HEK293 (cell line): ENCODE measurements at regions not wholly inside any gene's neighbourhood (a gene's known extent, or its start where the extent isn't known, plus 50 kb on each side); places are given as distances from the start of the nearest gene placed in this dataset.
A peak's percentile ranks its signal among the peaks of the same experiment; 100 is the strongest.

ENCODE experiments used
- CTCF ChIA-PET: fragments of 350-600 bp; formaldehyde crosslinking; extraction: SDS; loops from one replicate; lab custom pipeline; 2021; ENCODE audit warnings: antibody characterized with exemption; lab: Yijun Ruan, JAX
- POLR2A ChIA-PET: fragments of 300-600 bp; formaldehyde crosslinking; extraction: SDS; loops from one replicate; lab custom pipeline; 2020; ENCODE audit warnings: antibody characterized with exemption, inconsistent platforms; lab: Yijun Ruan, JAX
- H3K27ac ChIP-seq: fragments of 200-500 bp; sonication (Bioruptor generic); 2 replicates; pipeline ENCODE4 v1.5.1; 2014; ENCODE audit warnings: low read depth, low read length, control low read depth, inconsistent platforms; ENCODE audit errors: extremely low read depth
- H3K36me3 ChIP-seq, 2 experiments: fragments of 200-500 bp in 1 of 2; sonication (Bioruptor generic) in 1 of 2; 1 replicate in 1 of 2; 2 replicates in 1 of 2; pipeline ENCODE4 v1.5.1; 2014 to 2017; ENCODE audit warnings: inconsistent platforms in 2 of 2, low read length in 2 of 2; ENCODE audit not compliant: control insufficient read depth in 2 of 2, insufficient read depth in 1 of 2
- H3K4me1 ChIP-seq: fragments of 200-500 bp; sonication (Bioruptor generic); 2 replicates; pipeline ENCODE4 v1.5.1; 2014; ENCODE audit warnings: mild to moderate bottlenecking, low read length, inconsistent platforms; ENCODE audit not compliant: control insufficient read depth, insufficient read depth
- H3K4me3 ChIP-seq: 2 replicates; pipeline ENCODE4 v1.5.1; 2011; ENCODE audit warnings: low read depth, mild to moderate bottlenecking, control low read depth, low read length, moderate library complexity
- H3K9me3 ChIP-seq: fragments of 200-500 bp; sonication (Bioruptor generic); 2 replicates; pipeline ENCODE4 v1.5.1; 2014; ENCODE audit warnings: low read depth, low read length, inconsistent platforms; ENCODE audit not compliant: control insufficient read depth, insufficient read depth
- MYNN ChIP-seq: fragments of 450-650 bp; formaldehyde crosslinking; IDR thresholded peaks from 2 replicates; pipeline ENCODE4 v1.5.1; 2016; ENCODE audit warnings: missing biosample characterization, missing genetic modification characterization, borderline replicate concordance
- ZBTB48 ChIP-seq: fragments of 450-650 bp; formaldehyde crosslinking; IDR thresholded peaks from 2 replicates; pipeline ENCODE4 v1.5.1; 2016; ENCODE audit warnings: missing biosample characterization, missing genetic modification characterization
- ZNF10 ChIP-seq: fragments of 450-650 bp; formaldehyde crosslinking; IDR thresholded peaks from 2 replicates; pipeline ENCODE4 v1.5.1; 2017; ENCODE audit warnings: missing biosample characterization, missing genetic modification characterization
- ZNF2 ChIP-seq: fragments of 450-650 bp; formaldehyde crosslinking; IDR thresholded peaks from 2 replicates; pipeline ENCODE4 v1.5.1; 2016; ENCODE audit warnings: missing biosample characterization, missing genetic modification characterization
- ZNF654 ChIP-seq: fragments of 450-650 bp; formaldehyde crosslinking; IDR thresholded peaks from 2 replicates; pipeline ENCODE4 v1.5.1; 2016; ENCODE audit warnings: low read depth, missing biosample characterization, missing genetic modification characterization
- TF ChIP-seq, protein P1 (sequence below): fragments of 450-650 bp; formaldehyde crosslinking; IDR thresholded peaks from 2 replicates; pipeline ENCODE4 v1.5.1; 2016; ENCODE audit warnings: missing biosample characterization, missing genetic modification characterization, borderline replicate concordance
- TF ChIP-seq, protein P2 (sequence below): fragments of 450-650 bp; formaldehyde crosslinking; IDR thresholded peaks from 2 replicates; pipeline ENCODE4 v1.5.1; 2016; ENCODE audit warnings: missing biosample characterization, missing genetic modification characterization
- TF ChIP-seq, protein P3 (sequence below): fragments of 450-650 bp; formaldehyde crosslinking; IDR thresholded peaks from 2 replicates; pipeline ENCODE4 v1.5.1; 2016; ENCODE audit warnings: missing biosample characterization, missing genetic modification characterization
- TF ChIP-seq, protein P4 (sequence below): fragments of 450-650 bp; formaldehyde crosslinking; IDR thresholded peaks from 2 replicates; pipeline ENCODE4 v1.5.1; 2017; ENCODE audit warnings: missing biosample characterization, missing genetic modification characterization
- TF ChIP-seq, protein P5 (sequence below): fragments of 450-650 bp; formaldehyde crosslinking; IDR thresholded peaks from 2 replicates; pipeline ENCODE4 v1.5.1; 2017; ENCODE audit warnings: missing biosample characterization, missing genetic modification characterization

DNA sequence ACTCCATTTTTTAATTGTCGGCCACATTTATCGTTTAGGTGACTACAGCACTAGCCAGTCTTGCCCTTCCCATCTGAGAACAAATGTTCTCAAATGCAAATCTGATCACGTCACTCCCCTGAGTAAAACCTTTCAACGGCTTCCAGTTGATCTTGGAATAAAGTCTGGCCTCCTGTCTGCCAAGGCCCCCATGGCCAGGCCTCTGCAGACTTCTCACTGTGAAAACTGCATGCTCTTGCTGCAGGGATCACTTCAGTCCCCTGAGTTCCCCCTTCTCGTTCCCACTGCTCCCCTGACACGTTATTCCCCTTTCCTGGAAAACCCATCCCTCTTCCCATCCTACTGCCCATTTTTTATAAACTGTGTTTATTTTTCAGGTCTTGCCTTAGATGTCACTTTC lies 124.1 kb upstream of the NEBL start:
- no peak for TF ChIP-seq ZBTB48 (tag by site-specific recombination)
- TF ChIP-seq, protein P1, sequence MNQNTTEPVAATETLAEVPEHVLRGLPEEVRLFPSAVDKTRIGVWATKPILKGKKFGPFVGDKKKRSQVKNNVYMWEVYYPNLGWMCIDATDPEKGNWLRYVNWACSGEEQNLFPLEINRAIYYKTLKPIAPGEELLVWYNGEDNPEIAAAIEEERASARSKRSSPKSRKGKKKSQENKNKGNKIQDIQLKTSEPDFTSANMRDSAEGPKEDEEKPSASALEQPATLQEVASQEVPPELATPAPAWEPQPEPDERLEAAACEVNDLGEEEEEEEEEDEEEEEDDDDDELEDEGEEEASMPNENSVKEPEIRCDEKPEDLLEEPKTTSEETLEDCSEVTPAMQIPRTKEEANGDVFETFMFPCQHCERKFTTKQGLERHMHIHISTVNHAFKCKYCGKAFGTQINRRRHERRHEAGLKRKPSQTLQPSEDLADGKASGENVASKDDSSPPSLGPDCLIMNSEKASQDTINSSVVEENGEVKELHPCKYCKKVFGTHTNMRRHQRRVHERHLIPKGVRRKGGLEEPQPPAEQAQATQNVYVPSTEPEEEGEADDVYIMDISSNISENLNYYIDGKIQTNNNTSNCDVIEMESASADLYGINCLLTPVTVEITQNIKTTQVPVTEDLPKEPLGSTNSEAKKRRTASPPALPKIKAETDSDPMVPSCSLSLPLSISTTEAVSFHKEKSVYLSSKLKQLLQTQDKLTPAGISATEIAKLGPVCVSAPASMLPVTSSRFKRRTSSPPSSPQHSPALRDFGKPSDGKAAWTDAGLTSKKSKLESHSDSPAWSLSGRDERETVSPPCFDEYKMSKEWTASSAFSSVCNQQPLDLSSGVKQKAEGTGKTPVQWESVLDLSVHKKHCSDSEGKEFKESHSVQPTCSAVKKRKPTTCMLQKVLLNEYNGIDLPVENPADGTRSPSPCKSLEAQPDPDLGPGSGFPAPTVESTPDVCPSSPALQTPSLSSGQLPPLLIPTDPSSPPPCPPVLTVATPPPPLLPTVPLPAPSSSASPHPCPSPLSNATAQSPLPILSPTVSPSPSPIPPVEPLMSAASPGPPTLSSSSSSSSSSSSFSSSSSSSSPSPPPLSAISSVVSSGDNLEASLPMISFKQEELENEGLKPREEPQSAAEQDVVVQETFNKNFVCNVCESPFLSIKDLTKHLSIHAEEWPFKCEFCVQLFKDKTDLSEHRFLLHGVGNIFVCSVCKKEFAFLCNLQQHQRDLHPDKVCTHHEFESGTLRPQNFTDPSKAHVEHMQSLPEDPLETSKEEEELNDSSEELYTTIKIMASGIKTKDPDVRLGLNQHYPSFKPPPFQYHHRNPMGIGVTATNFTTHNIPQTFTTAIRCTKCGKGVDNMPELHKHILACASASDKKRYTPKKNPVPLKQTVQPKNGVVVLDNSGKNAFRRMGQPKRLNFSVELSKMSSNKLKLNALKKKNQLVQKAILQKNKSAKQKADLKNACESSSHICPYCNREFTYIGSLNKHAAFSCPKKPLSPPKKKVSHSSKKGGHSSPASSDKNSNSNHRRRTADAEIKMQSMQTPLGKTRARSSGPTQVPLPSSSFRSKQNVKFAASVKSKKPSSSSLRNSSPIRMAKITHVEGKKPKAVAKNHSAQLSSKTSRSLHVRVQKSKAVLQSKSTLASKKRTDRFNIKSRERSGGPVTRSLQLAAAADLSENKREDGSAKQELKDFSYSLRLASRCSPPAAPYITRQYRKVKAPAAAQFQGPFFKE (tag by site-specific recombination) = no peak
- no peak for TF ChIP-seq MYNN (tag by site-specific recombination)
- TF ChIP-seq, protein P2, sequence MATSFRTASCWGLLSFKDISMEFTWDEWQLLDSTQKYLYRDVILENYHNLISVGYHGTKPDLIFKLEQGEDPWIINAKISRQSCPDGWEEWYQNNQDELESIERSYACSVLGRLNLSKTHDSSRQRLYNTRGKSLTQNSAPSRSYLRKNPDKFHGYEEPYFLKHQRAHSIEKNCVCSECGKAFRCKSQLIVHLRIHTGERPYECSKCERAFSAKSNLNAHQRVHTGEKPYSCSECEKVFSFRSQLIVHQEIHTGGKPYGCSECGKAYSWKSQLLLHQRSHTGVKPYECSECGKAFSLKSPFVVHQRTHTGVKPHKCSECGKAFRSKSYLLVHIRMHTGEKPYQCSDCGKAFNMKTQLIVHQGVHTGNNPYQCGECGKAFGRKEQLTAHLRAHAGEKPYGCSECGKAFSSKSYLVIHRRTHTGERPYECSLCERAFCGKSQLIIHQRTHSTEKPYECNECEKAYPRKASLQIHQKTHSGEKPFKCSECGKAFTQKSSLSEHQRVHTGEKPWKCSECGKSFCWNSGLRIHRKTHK (tag by site-specific recombination) = no peak
- TF ChIP-seq, protein P3, sequence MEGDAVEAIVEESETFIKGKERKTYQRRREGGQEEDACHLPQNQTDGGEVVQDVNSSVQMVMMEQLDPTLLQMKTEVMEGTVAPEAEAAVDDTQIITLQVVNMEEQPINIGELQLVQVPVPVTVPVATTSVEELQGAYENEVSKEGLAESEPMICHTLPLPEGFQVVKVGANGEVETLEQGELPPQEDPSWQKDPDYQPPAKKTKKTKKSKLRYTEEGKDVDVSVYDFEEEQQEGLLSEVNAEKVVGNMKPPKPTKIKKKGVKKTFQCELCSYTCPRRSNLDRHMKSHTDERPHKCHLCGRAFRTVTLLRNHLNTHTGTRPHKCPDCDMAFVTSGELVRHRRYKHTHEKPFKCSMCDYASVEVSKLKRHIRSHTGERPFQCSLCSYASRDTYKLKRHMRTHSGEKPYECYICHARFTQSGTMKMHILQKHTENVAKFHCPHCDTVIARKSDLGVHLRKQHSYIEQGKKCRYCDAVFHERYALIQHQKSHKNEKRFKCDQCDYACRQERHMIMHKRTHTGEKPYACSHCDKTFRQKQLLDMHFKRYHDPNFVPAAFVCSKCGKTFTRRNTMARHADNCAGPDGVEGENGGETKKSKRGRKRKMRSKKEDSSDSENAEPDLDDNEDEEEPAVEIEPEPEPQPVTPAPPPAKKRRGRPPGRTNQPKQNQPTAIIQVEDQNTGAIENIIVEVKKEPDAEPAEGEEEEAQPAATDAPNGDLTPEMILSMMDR (tag by site-specific recombination) = no peak
- no peak for TF ChIP-seq ZNF10 (tag by site-specific recombination)
- TF ChIP-seq, protein P4, sequence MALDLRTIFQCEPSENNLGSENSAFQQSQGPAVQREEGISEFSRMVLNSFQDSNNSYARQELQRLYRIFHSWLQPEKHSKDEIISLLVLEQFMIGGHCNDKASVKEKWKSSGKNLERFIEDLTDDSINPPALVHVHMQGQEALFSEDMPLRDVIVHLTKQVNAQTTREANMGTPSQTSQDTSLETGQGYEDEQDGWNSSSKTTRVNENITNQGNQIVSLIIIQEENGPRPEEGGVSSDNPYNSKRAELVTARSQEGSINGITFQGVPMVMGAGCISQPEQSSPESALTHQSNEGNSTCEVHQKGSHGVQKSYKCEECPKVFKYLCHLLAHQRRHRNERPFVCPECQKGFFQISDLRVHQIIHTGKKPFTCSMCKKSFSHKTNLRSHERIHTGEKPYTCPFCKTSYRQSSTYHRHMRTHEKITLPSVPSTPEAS (tag by site-specific recombination) = no peak
- CTCF ChIA-PET = interaction anchor here (0.6 to 1.6 kb wide), 3 partner anchors 12 to 211 kb away, joined by 3 to 7 read pairs (median 4); no protein-coding TSS in a partner anchor
- no peak overlapping the region for H3K27ac ChIP-seq
- H3K9me3 ChIP-seq = no peaks in the 10 kb centered on the region
- no peak overlapping the region for H3K4me3 ChIP-seq
- no peaks in the 10 kb centered on the region for H3K4me1 ChIP-seq
- POLR2A ChIA-PET = no interaction called here
- no peaks in the 10 kb centered on the region for H3K36me3 ChIP-seq

DNA sequence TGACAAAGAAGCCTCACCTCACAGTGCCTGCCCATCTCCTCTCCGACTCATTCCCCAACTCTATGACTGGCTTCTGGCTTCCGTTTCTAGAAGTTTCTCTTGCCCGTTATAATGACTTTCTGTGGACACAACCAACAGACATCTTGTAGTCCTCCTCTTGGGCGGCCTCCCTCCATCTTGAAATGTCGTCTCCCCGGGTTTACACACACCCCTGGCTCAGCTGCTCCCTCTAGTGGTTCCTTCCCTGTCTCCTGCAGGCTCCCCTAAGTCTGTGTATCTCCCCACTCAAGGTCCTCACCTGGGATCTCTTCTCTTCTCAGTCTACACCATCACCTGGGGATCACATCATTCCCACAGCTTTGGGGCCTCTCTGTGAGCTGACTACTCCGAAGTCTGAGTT lies 123.4 kb upstream of the NEBL start:
- TF ChIP-seq ZNF654 (peak; percentile 67), ZNF2 (tag by site-specific recombination) (0 out of 2 replicates have a peak, but pooled peaks have one; percentile 52)
- TF ChIP-seq, protein P5, sequence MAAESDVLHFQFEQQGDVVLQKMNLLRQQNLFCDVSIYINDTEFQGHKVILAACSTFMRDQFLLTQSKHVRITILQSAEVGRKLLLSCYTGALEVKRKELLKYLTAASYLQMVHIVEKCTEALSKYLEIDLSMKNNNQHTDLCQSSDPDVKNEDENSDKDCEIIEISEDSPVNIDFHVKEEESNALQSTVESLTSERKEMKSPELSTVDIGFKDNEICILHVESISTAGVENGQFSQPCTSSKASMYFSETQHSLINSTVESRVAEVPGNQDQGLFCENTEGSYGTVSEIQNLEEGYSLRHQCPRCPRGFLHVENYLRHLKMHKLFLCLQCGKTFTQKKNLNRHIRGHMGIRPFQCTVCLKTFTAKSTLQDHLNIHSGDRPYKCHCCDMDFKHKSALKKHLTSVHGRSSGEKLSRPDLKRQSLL = no peak
- TF ChIP-seq, protein P3 (tag by site-specific recombination) = peak; percentile 15; the same call in 1 of the 2 replicates
- Histone ChIP-seq H3K4me1 (no peaks in the 10 kb centered on the region), H3K4me3 (no peak overlapping the region), H3K27ac (no peak overlapping the region), H3K36me3 (no peaks in the 10 kb centered on the region), H3K9me3 (no peaks in the 10 kb centered on the region)
- ChIA-PET POLR2A (no interaction called here), CTCF (interaction anchor here (0.7 to 1.6 kb wide), 5 partner anchors 9 to 110 kb away, joined by 3 to 7 read pairs (median 3); no protein-coding TSS in a partner anchor)
